ENCODE measurements at regions not wholly inside any gene's neighbourhood (a gene's known extent, or its start where the extent isn't known, plus 50 kb on each side); places are given as distances from the start of the nearest gene placed in this dataset.

DNA sequence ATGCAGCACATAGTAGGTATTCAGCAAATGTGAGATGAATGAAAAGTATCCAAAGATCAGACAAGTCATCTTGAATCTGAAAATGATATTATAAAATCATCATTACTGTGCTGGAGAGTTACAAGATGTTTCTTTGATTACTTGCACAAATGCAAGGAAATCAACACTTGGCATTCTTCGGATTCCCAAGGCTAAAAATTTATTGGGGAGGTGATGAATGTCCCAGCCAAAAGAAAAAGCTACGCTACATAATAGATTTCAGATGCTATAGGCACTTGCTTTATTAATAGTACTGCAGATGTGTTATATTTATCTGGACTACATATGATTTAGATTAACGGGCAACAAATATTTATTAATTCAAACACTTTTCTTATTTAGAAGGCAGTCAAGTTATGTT, 286.7 kb upstream of the TENM3 start:
- H3K9ac ChIP-seq (ENCODE audit: low read length in 3 of 3) = no peak overlapping the region
- H3K27me3 ChIP-seq (ENCODE audit: control insufficient read depth, insufficient read depth, low read length) = no peaks in the 10 kb centered on the region
- DNase-seq = no peak
- intact Hi-C loops (cut with DNase I) = no loop called here
- H3K9me3 ChIP-seq (ENCODE audit: control insufficient read depth in 2 of 3, insufficient read depth in 1 of 3, low read length in 3 of 3) = no peaks in the 10 kb centered on the region
- peaks cover 0 to 3% (median 0%) of the 10 kb centered on the region in 3 donors for H3K4me1 ChIP-seq (ENCODE audit: control insufficient read depth in 2 of 3, insufficient read depth in 2 of 3, low read depth in 1 of 3, low read length in 3 of 3)
- no peak overlapping the region for H3K4me3 ChIP-seq (ENCODE audit: low read length in 3 of 3)
- no peak overlapping the region for H3K27ac ChIP-seq (ENCODE audit: low read depth in 2 of 2, low read length in 2 of 2)
- TF ChIP-seq, protein P1, sequence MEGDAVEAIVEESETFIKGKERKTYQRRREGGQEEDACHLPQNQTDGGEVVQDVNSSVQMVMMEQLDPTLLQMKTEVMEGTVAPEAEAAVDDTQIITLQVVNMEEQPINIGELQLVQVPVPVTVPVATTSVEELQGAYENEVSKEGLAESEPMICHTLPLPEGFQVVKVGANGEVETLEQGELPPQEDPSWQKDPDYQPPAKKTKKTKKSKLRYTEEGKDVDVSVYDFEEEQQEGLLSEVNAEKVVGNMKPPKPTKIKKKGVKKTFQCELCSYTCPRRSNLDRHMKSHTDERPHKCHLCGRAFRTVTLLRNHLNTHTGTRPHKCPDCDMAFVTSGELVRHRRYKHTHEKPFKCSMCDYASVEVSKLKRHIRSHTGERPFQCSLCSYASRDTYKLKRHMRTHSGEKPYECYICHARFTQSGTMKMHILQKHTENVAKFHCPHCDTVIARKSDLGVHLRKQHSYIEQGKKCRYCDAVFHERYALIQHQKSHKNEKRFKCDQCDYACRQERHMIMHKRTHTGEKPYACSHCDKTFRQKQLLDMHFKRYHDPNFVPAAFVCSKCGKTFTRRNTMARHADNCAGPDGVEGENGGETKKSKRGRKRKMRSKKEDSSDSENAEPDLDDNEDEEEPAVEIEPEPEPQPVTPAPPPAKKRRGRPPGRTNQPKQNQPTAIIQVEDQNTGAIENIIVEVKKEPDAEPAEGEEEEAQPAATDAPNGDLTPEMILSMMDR (IDR thresholded peaks at IDR 0.05; ENCODE audit: borderline replicate concordance, extremely low read depth, insufficient read depth) = no peak
- no peaks in the 10 kb centered on the region for H3K36me3 ChIP-seq (ENCODE audit: control insufficient read depth in 2 of 3, insufficient read depth in 3 of 3, low read length in 3 of 3)
- no peak for FAIRE-seq

DNA sequence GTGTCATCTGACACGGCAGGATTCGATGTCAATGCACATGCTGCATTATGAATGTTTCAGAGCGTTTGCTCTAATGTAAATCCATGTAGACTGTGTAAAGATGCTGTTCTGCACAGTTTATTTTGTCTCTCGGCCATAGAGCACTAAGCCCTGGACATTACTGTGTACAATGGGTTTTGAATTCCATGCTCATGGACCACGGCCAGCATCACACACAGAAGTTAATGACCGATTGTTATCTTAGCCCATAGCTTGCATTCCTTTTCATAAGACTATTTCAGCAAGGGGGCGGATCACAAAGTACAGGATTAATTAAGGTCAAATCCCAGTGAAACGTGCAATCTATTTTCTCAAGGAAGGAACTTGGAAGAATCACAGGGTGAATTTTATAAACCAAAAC, 286.1 kb upstream of the TENM3 start:
- peak; percentile 27 for FAIRE-seq
- DNase-seq = peak in 4 of 5 donors; percentile 53 to 94 (median 84)
- H3K4me3 ChIP-seq (ENCODE audit: low read length in 3 of 3) = no peak overlapping the region
- H3K4me1 ChIP-seq (ENCODE audit: control insufficient read depth in 2 of 3, insufficient read depth in 2 of 3, low read depth in 1 of 3, low read length in 3 of 3) = peaks cover 0 to 3% (median 0%) of the 10 kb centered on the region in 3 donors
- H3K9me3 ChIP-seq (ENCODE audit: control insufficient read depth in 2 of 3, insufficient read depth in 1 of 3, low read length in 3 of 3) = no peaks in the 10 kb centered on the region
- TF ChIP-seq, protein P1 (IDR thresholded peaks at IDR 0.05; ENCODE audit: borderline replicate concordance, extremely low read depth, insufficient read depth) = no peak
- intact Hi-C loops (cut with DNase I) = no loop called here
- no peaks in the 10 kb centered on the region for H3K27me3 ChIP-seq (ENCODE audit: control insufficient read depth, insufficient read depth, low read length)
- H3K36me3 ChIP-seq (ENCODE audit: control insufficient read depth in 2 of 3, insufficient read depth in 3 of 3, low read length in 3 of 3) = no peaks in the 10 kb centered on the region
- no peak overlapping the region for H3K27ac ChIP-seq (ENCODE audit: low read depth in 2 of 2, low read length in 2 of 2)
- no peak overlapping the region for H3K9ac ChIP-seq (ENCODE audit: low read length in 3 of 3)

DNA sequence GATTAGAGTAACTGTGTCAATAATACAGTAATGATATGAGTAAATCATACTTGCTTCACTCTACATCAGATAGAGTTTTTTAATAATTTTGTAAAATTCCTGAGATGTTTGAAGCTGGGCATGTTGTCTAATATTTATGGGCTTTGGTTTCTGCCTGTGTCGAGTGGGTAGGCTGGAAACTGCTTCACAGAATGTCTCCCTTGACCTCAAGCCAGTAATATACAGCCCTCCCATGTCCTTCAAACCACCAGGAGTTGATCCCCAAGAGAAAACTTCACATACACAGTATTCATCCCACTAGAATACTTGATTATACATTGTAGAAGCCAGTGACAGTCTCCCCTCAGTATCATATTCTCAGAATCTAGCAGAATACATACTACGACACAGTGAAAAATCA, 284.8 kb upstream of the TENM3 start:
- no peak for DNase-seq
- no peak overlapping the region for H3K9ac ChIP-seq (ENCODE audit: low read length in 3 of 3)
- H3K27ac ChIP-seq (ENCODE audit: low read depth in 2 of 2, low read length in 2 of 2) = no peak overlapping the region
- FAIRE-seq = no peak
- intact Hi-C loops (cut with DNase I) = no loop called here
- H3K36me3 ChIP-seq (ENCODE audit: control insufficient read depth in 2 of 3, insufficient read depth in 3 of 3, low read length in 3 of 3) = no peaks in the 10 kb centered on the region
- H3K27me3 ChIP-seq (ENCODE audit: control insufficient read depth, insufficient read depth, low read length) = no peaks in the 10 kb centered on the region
- TF ChIP-seq, protein P1 (IDR thresholded peaks at IDR 0.05; ENCODE audit: borderline replicate concordance, extremely low read depth, insufficient read depth) = no peak
- H3K4me1 ChIP-seq (ENCODE audit: control insufficient read depth in 2 of 3, insufficient read depth in 2 of 3, low read depth in 1 of 3, low read length in 3 of 3) = peaks cover 0 to 3% (median 0%) of the 10 kb centered on the region in 3 donors
- H3K4me3 ChIP-seq (ENCODE audit: low read length in 3 of 3) = no peak overlapping the region
- H3K9me3 ChIP-seq (ENCODE audit: control insufficient read depth in 2 of 3, insufficient read depth in 1 of 3, low read length in 3 of 3) = no peaks in the 10 kb centered on the region

DNA sequence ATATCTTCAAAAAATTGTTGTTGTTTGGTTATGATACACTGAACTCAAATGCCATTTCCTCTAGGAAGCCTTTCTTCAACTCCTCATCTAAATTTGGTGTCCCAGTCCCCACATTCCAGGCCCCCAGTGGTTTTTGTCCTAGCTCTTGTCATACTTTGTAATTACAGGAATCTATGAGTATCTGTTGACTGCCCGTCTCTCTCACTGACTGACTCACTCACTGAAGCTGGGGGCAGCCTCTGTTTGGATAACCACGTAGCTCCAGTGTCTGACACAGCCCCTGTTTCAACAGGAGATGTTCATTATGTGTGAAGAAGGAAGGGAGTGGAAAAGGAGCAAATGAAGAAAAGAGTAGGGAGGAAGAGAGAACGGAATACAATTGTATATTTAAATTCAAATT, 284.1 kb upstream of the TENM3 start:
- Histone ChIP-seq H3K9ac (ENCODE audit: low read length in 3 of 3) (no peak overlapping the region), H3K27ac (ENCODE audit: low read depth in 2 of 2, low read length in 2 of 2) (no peak overlapping the region), H3K36me3 (ENCODE audit: control insufficient read depth in 2 of 3, insufficient read depth in 3 of 3, low read length in 3 of 3) (no peaks in the 10 kb centered on the region), H3K4me3 (ENCODE audit: low read length in 3 of 3) (no peak overlapping the region), H3K4me1 (ENCODE audit: control insufficient read depth in 2 of 3, insufficient read depth in 2 of 3, low read depth in 1 of 3, low read length in 3 of 3) (peaks cover 0 to 3% (median 0%) of the 10 kb centered on the region in 3 donors), H3K27me3 (ENCODE audit: control insufficient read depth, insufficient read depth, low read length) (no peaks in the 10 kb centered on the region), H3K9me3 (ENCODE audit: control insufficient read depth in 2 of 3, insufficient read depth in 1 of 3, low read length in 3 of 3) (no peaks in the 10 kb centered on the region)
- DNase-seq (peak in 3 of 5 donors; percentile 35 to 58 (median 41)), FAIRE-seq (no peak)
- intact Hi-C loops (cut with DNase I) = no loop called here
- TF ChIP-seq, protein P1 (IDR thresholded peaks at IDR 0.05; ENCODE audit: borderline replicate concordance, extremely low read depth, insufficient read depth) = no peak

All from kidney (tissue), 13 donors.